ENCODE measurements at regions not wholly inside any gene's neighbourhood (a gene's known extent, or its start where the extent isn't known, plus 50 kb on each side); places are given as distances from the start of the nearest gene placed in this dataset.

- ATAC-seq (no peak), DNase-seq (no peak)
- H3K27me3 ChIP-seq (ENCODE audit: control insufficient read depth, insufficient read depth, low read length): no peaks in the 10 kb centered on the region
- H3K4me3 Mint-ChIP-seq: no peak overlapping the region
- no peaks in the 10 kb centered on the region for H3K36me3 ChIP-seq (ENCODE audit: control insufficient read depth, insufficient read depth, low read length)
- H3K27ac Mint-ChIP-seq: no peak overlapping the region
- 82% methylated on average over 3 of the region's 3 CpGs for WGBS (ENCODE audit: insufficient coverage)
- peaks cover 13 to 20% of the 10 kb centered on the region in 2 donors for H3K9me3 Mint-ChIP-seq
- peaks cover 5% of the 10 kb centered on the region for H3K36me3 Mint-ChIP-seq
- H3K27me3 Mint-ChIP-seq (ENCODE audit: low read depth in 2 of 2): no peaks in the 10 kb centered on the region
- H3K27ac ChIP-seq (ENCODE audit: low read length): no peak overlapping the region
- no peaks in the 10 kb centered on the region for H3K4me1 Mint-ChIP-seq
- no peak for TF ChIP-seq CTCF (IDR thresholded peaks at IDR 0.05)
- intact Hi-C loops (cut with micrococcal nuclease): no loop called here
- H3K4me3 ChIP-seq (ENCODE audit: low read length): no peak overlapping the region
- H3K9me3 ChIP-seq (ENCODE audit: control insufficient read depth, insufficient read depth, low read length): no peaks in the 10 kb centered on the region
- no peaks in the 10 kb centered on the region for H3K4me1 ChIP-seq (ENCODE audit: control insufficient read depth, insufficient read depth, low read length)
Measured at GRCh38 chr5:85441156-85441555, 1056.5 kb upstream of the EDIL3 start.

- no peak for TF ChIP-seq CTCF (IDR thresholded peaks at IDR 0.05)
- ATAC-seq (no peak), DNase-seq (no peak)
- no peaks in the 10 kb centered on the region for H3K4me1 ChIP-seq (ENCODE audit: control insufficient read depth, insufficient read depth, low read length)
- Mint-ChIP-seq H3K27me3 (ENCODE audit: low read depth in 2 of 2) (no peaks in the 10 kb centered on the region), H3K4me3 (no peak overlapping the region), H3K4me1 (no peaks in the 10 kb centered on the region), H3K36me3 (peaks cover 5% of the 10 kb centered on the region), H3K27ac (no peak overlapping the region), H3K9me3 (peaks cover 11 to 20% of the 10 kb centered on the region in 2 donors)
- H3K36me3 ChIP-seq (ENCODE audit: control insufficient read depth, insufficient read depth, low read length): no peaks in the 10 kb centered on the region
- intact Hi-C loops (cut with micrococcal nuclease): no loop called here
- WGBS (ENCODE audit: insufficient coverage): 83% methylated on average over 2 of the region's 3 CpGs
- H3K27me3 ChIP-seq (ENCODE audit: control insufficient read depth, insufficient read depth, low read length): no peaks in the 10 kb centered on the region
- H3K9me3 ChIP-seq (ENCODE audit: control insufficient read depth, insufficient read depth, low read length): no peaks in the 10 kb centered on the region
- H3K4me3 ChIP-seq (ENCODE audit: low read length): no peak overlapping the region
- no peak overlapping the region for H3K27ac ChIP-seq (ENCODE audit: low read length)
Measured at GRCh38 chr5:85441853-85442252, 1057.2 kb upstream of the EDIL3 start.

DNA sequence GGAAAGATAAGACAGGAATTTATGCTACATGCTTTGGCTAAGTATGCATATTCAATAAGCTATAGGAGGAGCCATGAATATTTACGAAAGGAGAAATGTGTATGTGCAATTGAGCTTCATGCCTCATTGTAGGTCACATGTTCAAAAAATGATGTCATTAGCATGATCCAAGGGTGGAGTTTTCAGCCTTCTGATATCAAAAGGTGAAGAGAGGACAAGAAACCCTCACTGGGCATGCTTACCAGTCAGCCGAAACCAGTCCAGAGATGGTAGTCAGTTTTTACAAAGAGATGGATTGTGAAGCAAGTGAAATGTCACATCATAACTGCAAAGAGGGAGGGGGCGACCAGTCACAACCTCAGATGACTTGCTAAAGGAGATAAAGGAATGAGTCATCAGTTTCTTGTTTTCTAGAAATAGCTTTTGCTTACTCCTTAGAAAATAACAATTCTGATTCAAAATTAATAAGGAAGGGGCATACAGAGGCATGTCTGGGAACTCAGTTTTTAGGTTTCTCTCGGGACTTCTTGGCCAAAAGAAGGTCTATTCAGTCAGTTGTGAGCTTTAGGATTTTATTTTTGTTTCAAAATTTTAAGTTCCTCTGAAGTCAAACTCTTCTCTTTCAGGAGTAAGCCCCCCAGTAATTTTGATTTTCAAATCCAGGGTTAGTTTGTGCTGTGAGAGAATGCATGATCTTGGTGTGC, 1067.8 kb upstream of the EDIL3 start:
- Mint-ChIP-seq H3K4me1 (no peaks in the 10 kb centered on the region), H3K36me3 (peaks cover 3% of the 10 kb centered on the region), H3K9me3 (peaks cover 22 to 23% of the 10 kb centered on the region in 2 donors), H3K27me3 (ENCODE audit: low read depth in 2 of 2) (no peaks in the 10 kb centered on the region), H3K27ac (no peak overlapping the region), H3K4me3 (no peak overlapping the region)
- DNase-seq (no peak), ATAC-seq (no peak)
- no peaks in the 10 kb centered on the region for H3K27me3 ChIP-seq (ENCODE audit: control insufficient read depth, insufficient read depth, low read length)
- 77% methylated on average over 4 of the region's 4 CpGs for WGBS (ENCODE audit: insufficient coverage)
- intact Hi-C loops (cut with micrococcal nuclease): no loop called here
- no peak overlapping the region for H3K4me3 ChIP-seq (ENCODE audit: low read length)
- H3K27ac ChIP-seq (ENCODE audit: low read length): no peak overlapping the region
- no peak for TF ChIP-seq CTCF (IDR thresholded peaks at IDR 0.05)
- H3K36me3 ChIP-seq (ENCODE audit: control insufficient read depth, insufficient read depth, low read length): no peaks in the 10 kb centered on the region
- peaks cover 2% of the 10 kb centered on the region for H3K9me3 ChIP-seq (ENCODE audit: control insufficient read depth, insufficient read depth, low read length)
- H3K4me1 ChIP-seq (ENCODE audit: control insufficient read depth, insufficient read depth, low read length): no peaks in the 10 kb centered on the region

- intact Hi-C loops (cut with micrococcal nuclease): no loop called here
- Mint-ChIP-seq H3K4me3 (no peak overlapping the region), H3K4me1 (no peaks in the 10 kb centered on the region), H3K36me3 (peaks cover 8% of the 10 kb centered on the region), H3K27me3 (ENCODE audit: low read depth in 2 of 2) (no peaks in the 10 kb centered on the region), H3K9me3 (peaks cover 26 to 28% of the 10 kb centered on the region in 2 donors), H3K27ac (no peak overlapping the region)
- no peak overlapping the region for H3K27ac ChIP-seq (ENCODE audit: low read length)
- H3K4me1 ChIP-seq (ENCODE audit: control insufficient read depth, insufficient read depth, low read length): no peaks in the 10 kb centered on the region
- H3K9me3 ChIP-seq (ENCODE audit: control insufficient read depth, insufficient read depth, low read length): peaks cover 3% of the 10 kb centered on the region
- no peaks in the 10 kb centered on the region for H3K27me3 ChIP-seq (ENCODE audit: control insufficient read depth, insufficient read depth, low read length)
- no peak for ATAC-seq
- no peak overlapping the region for H3K4me3 ChIP-seq (ENCODE audit: low read length)
- DNase-seq: no peak
- no peaks in the 10 kb centered on the region for H3K36me3 ChIP-seq (ENCODE audit: control insufficient read depth, insufficient read depth, low read length)
- no peak for TF ChIP-seq CTCF (IDR thresholded peaks at IDR 0.05)
Measured at GRCh38 chr5:85453026-85453349, 1068.3 kb upstream of the EDIL3 start.

All from natural killer cell (primary cell).